ENCODE measurements at regions not wholly inside any gene's neighbourhood (a gene's known extent, or its start where the extent isn't known, plus 50 kb on each side); places are given as distances from the start of the nearest gene placed in this dataset.
"Not testable (repeated sequence)": the region's sequence is repeated elsewhere in the genome, so short reads cannot be mapped to it uniquely, and the experiment has no call there.

GRCh38 chr13:111672198-111672597 lies 351.8 kb downstream of the TEX29 start:
- not testable (repeated sequence) for TF ChIP-seq CTCF, POLR2A (IDR thresholded peaks at IDR 0.05)

Data from uterus (tissue), 2 donors.